ENCODE measurements at regions not wholly inside any gene's neighbourhood (a gene's known extent, or its start where the extent isn't known, plus 50 kb on each side); places are given as distances from the start of the nearest gene placed in this dataset.

GRCh38 chr7:41103331-41103730 is 599.6 kb downstream of the INHBA start:
- TF ChIP-seq POLR2A (IDR thresholded peaks at IDR 0.05; ENCODE audit: low read depth, low read length): no peak
- FAIRE-seq: no peak
- DNase-seq (ENCODE audit: insufficient read length, low spot score): no peak

GRCh38 chr7:41098846-41099245 is 604.0 kb downstream of the INHBA start:
- no peak for TF ChIP-seq POLR2A (IDR thresholded peaks at IDR 0.05; ENCODE audit: low read depth, low read length)
- FAIRE-seq: no peak
- no peak for DNase-seq (ENCODE audit: insufficient read length, low spot score)

- FAIRE-seq (no peak), DNase-seq (ENCODE audit: insufficient read length, low spot score) (no peak)
- TF ChIP-seq POLR2A (IDR thresholded peaks at IDR 0.05; ENCODE audit: low read depth, low read length): no peak
Measured at GRCh38 chr7:41098402-41098801, 604.5 kb downstream of the INHBA start.

GRCh38 chr7:41097501-41097900 is 605.4 kb downstream of the INHBA start:
- peak; percentile 38 for FAIRE-seq
- TF ChIP-seq POLR2A (IDR thresholded peaks at IDR 0.05; ENCODE audit: low read depth, low read length): no peak
- DNase-seq (ENCODE audit: insufficient read length, low spot score): no peak

- DNase-seq (ENCODE audit: insufficient read length, low spot score) (no peak), FAIRE-seq (peak; percentile 55)
- TF ChIP-seq POLR2A (IDR thresholded peaks at IDR 0.05; ENCODE audit: low read depth, low read length): no peak
Measured at GRCh38 chr7:41096917-41097316, 606.0 kb downstream of the INHBA start.

- DNase-seq (ENCODE audit: insufficient read length, low spot score) (no peak), FAIRE-seq (peak; percentile 79)
- no peak for TF ChIP-seq POLR2A (IDR thresholded peaks at IDR 0.05; ENCODE audit: low read depth, low read length)
Measured at GRCh38 chr7:41093141-41093540, 609.7 kb downstream of the INHBA start.

- FAIRE-seq (peak; percentile 90), DNase-seq (ENCODE audit: insufficient read length, low spot score) (peak; percentile 19)
- TF ChIP-seq POLR2A (IDR thresholded peaks at IDR 0.05; ENCODE audit: low read depth, low read length): no peak
Measured at GRCh38 chr7:41085244-41085643, 617.6 kb downstream of the INHBA start.

GRCh38 chr7:41084381-41084780 is 618.5 kb downstream of the INHBA start:
- TF ChIP-seq POLR2A (IDR thresholded peaks at IDR 0.05; ENCODE audit: low read depth, low read length): no peak
- DNase-seq (ENCODE audit: insufficient read length, low spot score) (no peak), FAIRE-seq (peak; percentile 20)

- FAIRE-seq: no peak
- no peak for DNase-seq (ENCODE audit: insufficient read length, low spot score)
- TF ChIP-seq POLR2A (IDR thresholded peaks at IDR 0.05; ENCODE audit: low read depth, low read length): no peak
Measured at GRCh38 chr7:41069635-41070034, 633.3 kb downstream of the INHBA start.

GRCh38 chr7:41067576-41067975 is 635.3 kb downstream of the INHBA start:
- no peak for DNase-seq (ENCODE audit: insufficient read length, low spot score)
- no peak for TF ChIP-seq POLR2A (IDR thresholded peaks at IDR 0.05; ENCODE audit: low read depth, low read length)
- FAIRE-seq: no peak

GRCh38 chr7:41065663-41066062 is 637.2 kb downstream of the INHBA start:
- no peak for FAIRE-seq
- TF ChIP-seq POLR2A (IDR thresholded peaks at IDR 0.05; ENCODE audit: low read depth, low read length): no peak
- DNase-seq (ENCODE audit: insufficient read length, low spot score): no peak

GRCh38 chr7:41063116-41063515 is 639.8 kb downstream of the INHBA start:
- DNase-seq (ENCODE audit: insufficient read length, low spot score): no peak
- FAIRE-seq: no peak
- TF ChIP-seq POLR2A (IDR thresholded peaks at IDR 0.05; ENCODE audit: low read depth, low read length): no peak

GRCh38 chr7:41060796-41061195 is 642.1 kb downstream of the INHBA start:
- no peak for DNase-seq (ENCODE audit: insufficient read length, low spot score)
- TF ChIP-seq POLR2A (IDR thresholded peaks at IDR 0.05; ENCODE audit: low read depth, low read length): no peak
- no peak for FAIRE-seq

- DNase-seq (ENCODE audit: insufficient read length, low spot score) (no peak), FAIRE-seq (no peak)
Measured at GRCh38 chr7:41059796-41060195, 643.1 kb downstream of the INHBA start.

GRCh38 chr7:41058986-41059741 is 643.7 kb downstream of the INHBA start:
- FAIRE-seq (no peak), DNase-seq (ENCODE audit: insufficient read length, low spot score) (no peak)
- no peak for TF ChIP-seq POLR2A (IDR thresholded peaks at IDR 0.05; ENCODE audit: low read depth, low read length)

More at GRCh38 chr7:41059796-41060195, 643.1 kb downstream of the INHBA start:
- TF ChIP-seq POLR2A (IDR thresholded peaks at IDR 0.05; ENCODE audit: low read depth, low read length): no peak

Measured in H54 (cell line).